HepG2 (cell line): ENCODE measurements at regions not wholly inside any gene's neighbourhood (a gene's known extent, or its start where the extent isn't known, plus 50 kb on each side); places are given as distances from the start of the nearest gene placed in this dataset.

Source experiments
- ATAC-seq: fragments of 200-7000 bp; cut with Tn5 transposase; 3 replicates; pipeline ENCODE4 v1.9.1; 2020; ENCODE audit warnings: mild to moderate bottlenecking, moderate library complexity
- BruUV-seq: library from RNA; stranded (reverse); fragments of 400-500 nt; replicated peaks from 2 replicates; lab custom pipeline; 2021; lab: Mats Ljungman, UMichigan
- CTCF ChIA-PET: fragments of 300-600 bp; formaldehyde crosslinking; extraction: SDS; loops from one replicate; lab custom pipeline; 2021; ENCODE audit warnings: low total read pairs, inconsistent platforms, low intra/inter-chr PET ratio; lab: Yijun Ruan, JAX
- POLR2A ChIA-PET: fragments of 350-600 bp; sonication (Branson Sonifier 250); formaldehyde crosslinking; loops from one replicate; lab custom pipeline; 2020; ENCODE audit warnings: antibody characterized with exemption, inconsistent platforms; lab: Yijun Ruan, JAX
- DNase-seq: peaks from one replicate; pipeline ENCODE4 v3.0.0-alpha.2; 2015; ENCODE audit warnings: low spot score
- FAIRE-seq: peaks from 3 replicates; lab custom pipeline; 2011; peaks lifted over from hg19 to GRCh38; lab: Jason Lieb, UNC
- H2AFZ ChIP-seq: one replicate; pipeline ENCODE4 v1.6.1; 2011; ENCODE audit warnings: low read length, inconsistent platforms
- H3K27ac ChIP-seq: fragments of 300-600 bp; 3 replicates; pipeline ENCODE4 v1.8.0; 2011; ENCODE audit warnings: mixed run types, mild to moderate bottlenecking, mixed read lengths, low read length, inconsistent platforms; ENCODE audit not compliant: insufficient read depth; ENCODE audit errors: extremely low read length
- H3K27me3 ChIP-seq, 2 experiments: fragments of 200-600 bp in 1 of 2; 2 replicates in 1 of 2; 3 replicates in 1 of 2; pipeline versions ENCODE4 v1.6.0 to v1.8.0; 2011; ENCODE audit warnings: low read length in 2 of 2, mild to moderate bottlenecking in 2 of 2, moderate library complexity in 2 of 2, inconsistent platforms in 1 of 2; ENCODE audit not compliant: insufficient read depth in 2 of 2, control insufficient read depth in 1 of 2
- H3K36me3 ChIP-seq, 2 experiments: fragments of 200-600 bp in 1 of 2; replicated peaks in 1 of 2; 2 replicates in 1 of 2; 3 replicates in 1 of 2; pipeline versions ENCODE4 v1.5.1 to v1.8.0; 2011; ENCODE audit warnings: low read length in 2 of 2, inconsistent platforms in 1 of 2; ENCODE audit not compliant: insufficient read depth in 2 of 2, control insufficient read depth in 1 of 2
- H3K4me1 ChIP-seq: 2 replicates; pipeline ENCODE4 v1.5.1; 2012; ENCODE audit warnings: low read length, inconsistent platforms; ENCODE audit not compliant: insufficient read depth
- H3K4me2 ChIP-seq: 2 replicates; pipeline ENCODE4 v1.6.0; 2011; ENCODE audit warnings: low read depth, low read length, inconsistent platforms
- H3K4me3 ChIP-seq, 3 experiments: fragments of 200-600 bp in 1 of 3; sonication (generic), shearing (Covaris generic) in 1 of 3; replicated peaks in 1 of 3; 2 replicates each; pipeline ENCODE4 v1.5.1; 2011 to 2016; ENCODE audit warnings: low read length in 3 of 3, inconsistent platforms in 2 of 3, low read depth in 2 of 3, mild to moderate bottlenecking in 2 of 3, control low read depth in 1 of 3, mixed read lengths in 1 of 3; ENCODE audit not compliant: insufficient read depth in 1 of 3
- H3K79me2 ChIP-seq: one replicate; pipeline ENCODE4 v1.6.1; 2011; ENCODE audit warnings: low read length, inconsistent platforms; ENCODE audit not compliant: insufficient read depth
- H3K9ac ChIP-seq: 2 replicates; pipeline ENCODE4 v1.6.0; 2011; ENCODE audit warnings: mild to moderate bottlenecking, low read depth, low read length, inconsistent platforms; ENCODE audit not compliant: insufficient read depth
- H3K9me3 ChIP-seq: 2 replicates; pipeline ENCODE4 v1.5.1; 2012; ENCODE audit warnings: mild to moderate bottlenecking, low read length
- H4K20me1 ChIP-seq: 2 replicates; pipeline ENCODE4 v1.6.0; 2011; ENCODE audit warnings: inconsistent platforms, mild to moderate bottlenecking, low read length, moderate library complexity; ENCODE audit not compliant: insufficient read depth
- KAT7 ChIP-seq: IDR thresholded peaks from 2 replicates; pipeline ENCODE4 v1.6.1; 2018; ENCODE audit warnings: borderline replicate concordance, missing compliant biosample characterization
- MEIS2 ChIP-seq: sonication (generic); formaldehyde crosslinking; IDR thresholded peaks from 2 replicates; pipeline ENCODE4 v1.9.0; 2021; ENCODE audit warnings: mild to moderate bottlenecking, missing genetic modification reagents
- NFE2L2 ChIP-seq: fragments of 150-350 bp; IDR thresholded peaks from 2 replicates; pipeline ENCODE4 v1.6.1; 2014; ENCODE audit warnings: low read length
- ZFP91 ChIP-seq: sonication (generic); formaldehyde crosslinking; IDR thresholded peaks from 2 replicates; pipeline ENCODE4 v1.9.0; 2022; ENCODE audit warnings: missing genetic modification reagents, mild to moderate bottlenecking, borderline replicate concordance
- WGBS: methylation state at CpG from one replicate; pipeline ENCODE4 v1.1.6; 2017; ENCODE audit warnings: low lambda C conversion rate; 5-methylcytosine and 5-hydroxymethylcytosine counted together
- in situ Hi-C: cut with HindIII; loops from 2 replicates; pipeline ENCODE4 v1.10.0; 2017; ENCODE audit warnings: low pct_unique_long_range_greater_than_20kb; ENCODE audit not compliant: extremely low pct_ligation_motif_present
- intact Hi-C: fragments of 100-400 bp; cut with micrococcal nuclease; formaldehyde crosslinking; loops from one replicate; pipeline ENCODE4 v1.10.0; 2022; ENCODE audit not compliant: unreplicated experiment
- TF ChIP-seq, protein P1 (sequence below): sonication (generic); formaldehyde crosslinking; conservative IDR thresholded peaks from 2 replicates; pipeline ENCODE4 v1.4.0; 2020; ENCODE audit warnings: mild to moderate bottlenecking, missing genetic modification reagents, moderate library complexity

DNA sequence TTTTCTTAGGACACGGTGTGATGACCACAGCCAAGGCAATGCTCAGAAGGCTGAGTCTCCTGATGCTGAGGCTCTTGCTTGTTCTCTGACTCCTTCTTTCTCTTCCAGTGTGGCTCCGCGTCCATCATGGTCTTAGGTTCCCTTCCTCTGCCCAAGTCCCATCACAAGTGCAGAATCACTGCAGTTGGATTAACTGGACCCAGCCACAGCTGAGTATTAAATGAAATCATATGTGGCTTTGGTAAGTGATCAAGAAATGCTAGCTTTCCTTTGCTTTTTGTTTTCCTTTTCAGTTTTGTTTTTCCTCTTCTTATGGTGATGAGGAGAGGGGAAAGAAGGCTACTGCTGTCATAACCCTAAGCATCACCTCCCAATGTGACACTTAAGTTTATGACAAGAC lies 375.8 kb downstream of the INSIG2 start (continued):
- TF ChIP-seq, protein P1, sequence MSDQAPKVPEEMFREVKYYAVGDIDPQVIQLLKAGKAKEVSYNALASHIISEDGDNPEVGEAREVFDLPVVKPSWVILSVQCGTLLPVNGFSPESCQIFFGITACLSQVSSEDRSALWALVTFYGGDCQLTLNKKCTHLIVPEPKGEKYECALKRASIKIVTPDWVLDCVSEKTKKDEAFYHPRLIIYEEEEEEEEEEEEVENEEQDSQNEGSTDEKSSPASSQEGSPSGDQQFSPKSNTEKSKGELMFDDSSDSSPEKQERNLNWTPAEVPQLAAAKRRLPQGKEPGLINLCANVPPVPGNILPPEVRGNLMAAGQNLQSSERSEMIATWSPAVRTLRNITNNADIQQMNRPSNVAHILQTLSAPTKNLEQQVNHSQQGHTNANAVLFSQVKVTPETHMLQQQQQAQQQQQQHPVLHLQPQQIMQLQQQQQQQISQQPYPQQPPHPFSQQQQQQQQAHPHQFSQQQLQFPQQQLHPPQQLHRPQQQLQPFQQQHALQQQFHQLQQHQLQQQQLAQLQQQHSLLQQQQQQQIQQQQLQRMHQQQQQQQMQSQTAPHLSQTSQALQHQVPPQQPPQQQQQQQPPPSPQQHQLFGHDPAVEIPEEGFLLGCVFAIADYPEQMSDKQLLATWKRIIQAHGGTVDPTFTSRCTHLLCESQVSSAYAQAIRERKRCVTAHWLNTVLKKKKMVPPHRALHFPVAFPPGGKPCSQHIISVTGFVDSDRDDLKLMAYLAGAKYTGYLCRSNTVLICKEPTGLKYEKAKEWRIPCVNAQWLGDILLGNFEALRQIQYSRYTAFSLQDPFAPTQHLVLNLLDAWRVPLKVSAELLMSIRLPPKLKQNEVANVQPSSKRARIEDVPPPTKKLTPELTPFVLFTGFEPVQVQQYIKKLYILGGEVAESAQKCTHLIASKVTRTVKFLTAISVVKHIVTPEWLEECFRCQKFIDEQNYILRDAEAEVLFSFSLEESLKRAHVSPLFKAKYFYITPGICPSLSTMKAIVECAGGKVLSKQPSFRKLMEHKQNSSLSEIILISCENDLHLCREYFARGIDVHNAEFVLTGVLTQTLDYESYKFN, result no peak
- TF ChIP-seq MEIS2 (CRISPR knock-in tag) (no peak), NFE2L2 (no peak)

DNA sequence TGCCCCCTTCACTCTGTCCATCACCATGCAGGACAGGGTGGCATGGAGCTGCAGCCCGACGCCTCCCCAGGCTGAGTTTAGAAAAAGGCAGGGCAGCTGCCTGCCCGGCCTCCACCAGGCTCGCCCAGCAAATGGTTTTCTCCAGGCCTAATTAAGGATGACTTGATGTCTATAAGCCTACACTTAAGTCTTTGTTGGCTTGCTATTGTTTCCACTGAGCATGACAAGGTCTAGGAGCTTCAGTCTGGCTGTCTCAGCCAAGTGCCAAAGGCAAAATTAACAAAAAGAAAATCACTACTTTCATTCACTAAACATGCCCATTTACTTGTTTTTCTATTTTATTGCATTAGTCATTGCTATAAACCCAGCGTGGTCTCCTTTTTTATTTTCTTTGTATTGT lies 372.2 kb downstream of the INSIG2 start:
- no peaks in the 10 kb centered on the region for H3K4me1 ChIP-seq
- intact Hi-C loops (no loop called here), in situ Hi-C loops (no loop called here)
- H3K9me3 ChIP-seq, result no peaks in the 10 kb centered on the region
- H3K36me3 ChIP-seq, result no peaks in the 10 kb centered on the region
- ATAC-seq (no peak), FAIRE-seq (no peak), DNase-seq (no peak)
- BruUV-seq, result no TSS peak
- ChIA-PET CTCF (no interaction called here), POLR2A (no interaction called here)
- no peaks in the 10 kb centered on the region for H3K27me3 ChIP-seq
- 35% methylated on average over 5 of the region's 5 CpGs for WGBS
- no peak overlapping the region for H3K4me2 ChIP-seq
- H3K27ac ChIP-seq, result no peak overlapping the region
- no peaks in the 10 kb centered on the region for H4K20me1 ChIP-seq
- no peak overlapping the region for H3K4me3 ChIP-seq
- H2AFZ ChIP-seq, result no peak overlapping the region
- H3K9ac ChIP-seq, result no peak overlapping the region
- H3K79me2 ChIP-seq, result no peaks in the 10 kb centered on the region
- no peak for TF ChIP-seq ZFP91 (CRISPR knock-in tag)
- TF ChIP-seq KAT7 (CRISPR knock-in tag), result no peak
